ENCODE measurements at regions not wholly inside any gene's neighbourhood (a gene's known extent, or its start where the extent isn't known, plus 50 kb on each side); places are given as distances from the start of the nearest gene placed in this dataset.

DNA sequence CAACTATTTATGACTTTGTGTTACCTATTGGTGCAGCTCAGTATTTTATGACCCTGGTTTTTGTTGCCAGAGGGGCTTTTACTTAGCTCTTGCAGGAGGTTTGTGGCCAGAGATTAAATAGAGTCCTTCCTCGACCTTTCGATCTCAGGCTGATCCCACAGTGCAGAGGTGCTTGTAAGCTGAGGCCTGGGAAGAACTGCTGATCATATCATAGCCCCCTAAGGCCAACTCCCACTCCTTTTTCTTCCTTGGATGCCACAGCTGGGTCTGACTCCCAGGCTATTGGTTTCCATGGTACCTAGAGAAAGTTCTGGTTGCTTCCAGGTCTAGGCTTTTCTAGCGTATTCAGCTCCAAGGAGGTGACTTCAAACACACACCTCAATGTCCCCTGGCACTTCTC, 324.9 kb downstream of the FOXO1 start:
- TF ChIP-seq CTCF (optimal IDR thresholded peaks at IDR 0.05 in 1 of 3, IDR thresholded peaks at IDR 0.05 in 1 of 3, conservative IDR thresholded peaks at IDR 0.05 in 1 of 3; ENCODE audit: extremely low read depth in 1 of 3, insufficient read depth in 2 of 3, low read length in 3 of 3) (no peak), EZH2 (IDR thresholded peaks at IDR 0.05; ENCODE audit: low read length) (no peak)

All from keratinocyte (primary cell).